PC-3 (cell line): ENCODE measurements at regions not wholly inside any gene's neighbourhood (a gene's known extent, or its start where the extent isn't known, plus 50 kb on each side); places are given as distances from the start of the nearest gene placed in this dataset.

Experiments used
- EZH2 ChIP-seq: fragments of 300-600 bp; sonication (generic); IDR thresholded peaks from one replicate; pipeline ENCODE4 v1.6.1; 2017; ENCODE audit warnings: antibody characterized with exemption, mild to moderate bottlenecking, low read length; ENCODE audit not compliant: unreplicated experiment
- EZH2phosphoT487 ChIP-seq: fragments of 300-600 bp; sonication (generic); IDR thresholded peaks from 2 replicates; pipeline ENCODE4 v1.6.1; 2018; ENCODE audit warnings: mild to moderate bottlenecking, antibody characterized with exemption, low read length, borderline replicate concordance
- TF ChIP-seq, protein P1 (sequence below): fragments of 300-600 bp; sonication (generic); conservative IDR thresholded peaks from 2 replicates; pipeline ENCODE4 v1.5.1; 2017; ENCODE audit warnings: antibody characterized with exemption, low read depth, mild to moderate bottlenecking, low read length

DNA sequence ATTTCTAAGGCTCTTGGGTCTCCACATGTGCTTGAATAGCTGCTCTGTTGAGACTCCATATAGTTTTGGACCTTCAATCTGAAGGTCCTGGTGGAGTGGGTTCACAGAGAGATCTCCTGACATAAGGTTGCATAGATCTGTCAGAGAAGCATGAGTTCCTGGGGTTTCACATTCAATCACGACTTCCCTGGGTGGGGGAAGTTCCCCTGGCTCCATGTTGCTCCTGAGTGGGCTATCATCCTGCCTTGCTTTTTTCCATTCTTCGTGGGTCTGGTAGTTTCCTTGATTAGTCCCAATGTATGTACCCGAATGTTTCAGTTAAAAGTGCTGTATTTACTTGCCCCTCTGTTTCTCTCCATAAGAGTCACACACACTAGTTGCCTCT is 181.8 kb downstream of the RASSF9 start:
- TF ChIP-seq, protein P1, sequence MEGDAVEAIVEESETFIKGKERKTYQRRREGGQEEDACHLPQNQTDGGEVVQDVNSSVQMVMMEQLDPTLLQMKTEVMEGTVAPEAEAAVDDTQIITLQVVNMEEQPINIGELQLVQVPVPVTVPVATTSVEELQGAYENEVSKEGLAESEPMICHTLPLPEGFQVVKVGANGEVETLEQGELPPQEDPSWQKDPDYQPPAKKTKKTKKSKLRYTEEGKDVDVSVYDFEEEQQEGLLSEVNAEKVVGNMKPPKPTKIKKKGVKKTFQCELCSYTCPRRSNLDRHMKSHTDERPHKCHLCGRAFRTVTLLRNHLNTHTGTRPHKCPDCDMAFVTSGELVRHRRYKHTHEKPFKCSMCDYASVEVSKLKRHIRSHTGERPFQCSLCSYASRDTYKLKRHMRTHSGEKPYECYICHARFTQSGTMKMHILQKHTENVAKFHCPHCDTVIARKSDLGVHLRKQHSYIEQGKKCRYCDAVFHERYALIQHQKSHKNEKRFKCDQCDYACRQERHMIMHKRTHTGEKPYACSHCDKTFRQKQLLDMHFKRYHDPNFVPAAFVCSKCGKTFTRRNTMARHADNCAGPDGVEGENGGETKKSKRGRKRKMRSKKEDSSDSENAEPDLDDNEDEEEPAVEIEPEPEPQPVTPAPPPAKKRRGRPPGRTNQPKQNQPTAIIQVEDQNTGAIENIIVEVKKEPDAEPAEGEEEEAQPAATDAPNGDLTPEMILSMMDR, result no peak
- TF ChIP-seq EZH2 (no peak), EZH2phosphoT487 (no peak)
